H1 (cell line): ENCODE measurements at regions not wholly inside any gene's neighbourhood (a gene's known extent, or its start where the extent isn't known, plus 50 kb on each side); places are given as distances from the start of the nearest gene placed in this dataset.

Experiments
- CTCF ChIA-PET: fragments of 300-600 bp; sonication (Branson Sonifier 250); formaldehyde crosslinking; loops from one replicate; lab custom pipeline; 2021; ENCODE audit not compliant: partially characterized antibody; lab: Charles Lee
- POLR2A ChIA-PET: fragments of 300-600 bp; sonication (Branson Sonifier 250); formaldehyde crosslinking; loops from one replicate; lab custom pipeline; 2021; ENCODE audit warnings: inconsistent platforms; ENCODE audit not compliant: partially characterized antibody; lab: Charles Lee
- DNase-seq, 2 experiments: peaks; one replicate each; pipeline versions ENCODE4 v3.0.0 to v3.0.0-alpha.2; 2010 to 2022; ENCODE audit warnings: low spot score in 2 of 2, low read depth in 1 of 2, mixed read lengths in 1 of 2
- FAIRE-seq: peaks from 2 replicates; lab custom pipeline; 2011; peaks lifted over from hg19 to GRCh38; lab: Jason Lieb, UNC
- H2AFZ ChIP-seq: 2 replicates; pipeline ENCODE4 v1.8.1; 2012; ENCODE audit warnings: low read length, inconsistent platforms
- H2AK5ac ChIP-seq: 2 replicates; pipeline ENCODE4 v1.6.1; 2013; ENCODE audit warnings: low read depth, low read length
- H2BK120ac ChIP-seq: replicated peaks from 2 replicates; pipeline ENCODE3; 2013; ENCODE audit warnings: low read depth, low read length, inconsistent platforms
- H2BK12ac ChIP-seq: 2 replicates; pipeline ENCODE4 v1.6.1; 2013; ENCODE audit warnings: low read depth, low read length
- H2BK15ac ChIP-seq: 2 replicates; pipeline ENCODE4 v1.6.1; 2013; ENCODE audit warnings: low read length
- H2BK20ac ChIP-seq: 2 replicates; pipeline ENCODE4 v1.6.1; 2013; ENCODE audit warnings: low read length
- H2BK5ac ChIP-seq: 2 replicates; pipeline ENCODE4 v1.6.1; 2013; ENCODE audit warnings: low read depth, low read length
- H3K14ac ChIP-seq: 2 replicates; pipeline ENCODE4 v1.6.1; 2013; ENCODE audit warnings: inconsistent platforms; ENCODE audit not compliant: insufficient read length
- H3K18ac ChIP-seq: 2 replicates; pipeline ENCODE4 v1.6.1; 2013; ENCODE audit warnings: low read length; ENCODE audit errors: extremely low read depth
- H3K23ac ChIP-seq: 2 replicates; pipeline ENCODE4 v1.6.1; 2013; ENCODE audit warnings: inconsistent platforms; ENCODE audit not compliant: insufficient read length
- H3K23me2 ChIP-seq: 2 replicates; pipeline ENCODE4 v1.6.1; 2013; ENCODE audit warnings: low read depth, low read length
- H3K27ac ChIP-seq: 2 replicates; pipeline ENCODE4 v1.6.1; 2011; ENCODE audit warnings: low read depth, low read length, inconsistent platforms
- H3K27me3 ChIP-seq, 4 experiments: replicated peaks in 1 of 4; 1 replicate in 1 of 4; 2 replicates in 3 of 4; pipeline versions ENCODE4 v1.6.1 to v1.8.1; 2011 to 2013; ENCODE audit warnings: low read length in 3 of 4, mild to moderate bottlenecking in 3 of 4, inconsistent platforms in 2 of 4, mixed read lengths in 2 of 4, moderate library complexity in 1 of 4; ENCODE audit not compliant: control insufficient read depth in 3 of 4, insufficient read depth in 3 of 4; ENCODE audit errors: extremely low read depth in 1 of 4
- H3K36me3 ChIP-seq, 4 experiments: 2 replicates each; pipeline versions ENCODE4 v1.6.1 to v1.8.1; 2011 to 2013; ENCODE audit warnings: mild to moderate bottlenecking in 4 of 4, low read length in 3 of 4, moderate library complexity in 2 of 4, control low read depth in 1 of 4, inconsistent platforms in 1 of 4; ENCODE audit not compliant: insufficient read depth in 4 of 4, control insufficient read depth in 2 of 4
- H3K4ac ChIP-seq: replicated peaks from 2 replicates; pipeline ENCODE3; 2013; ENCODE audit warnings: low read length, low read depth, mixed read lengths, inconsistent platforms; ENCODE audit not compliant: insufficient read length
- H3K4me1 ChIP-seq, 4 experiments: replicated peaks in 1 of 4; 1 replicate in 1 of 4; 2 replicates in 3 of 4; pipeline versions ENCODE4 v1.6.1 to v1.8.1; 2011 to 2013; ENCODE audit warnings: low read length in 3 of 4, inconsistent platforms in 2 of 4, mixed read lengths in 1 of 4; ENCODE audit not compliant: insufficient read depth in 4 of 4, control insufficient read depth in 3 of 4
- H3K4me2 ChIP-seq, 2 experiments: 2 replicates each; pipeline versions ENCODE4 v1.6.1 to v1.8.1; 2011 to 2013; ENCODE audit warnings: low read depth in 2 of 2, low read length in 2 of 2, control low read depth in 1 of 2, inconsistent platforms in 1 of 2, mild to moderate bottlenecking in 1 of 2; ENCODE audit not compliant: insufficient read depth in 1 of 2
- H3K4me3 ChIP-seq, 4 experiments: fragments of 200-600, 300-600 bp in 1 of 4; sonication (generic), shearing (Covaris generic), sonication (Bioruptor Twin) in 1 of 4; 2 replicates each; pipeline versions ENCODE4 v1.5.1 to v1.8.1; 2011 to 2016; ENCODE audit warnings: low read length in 4 of 4, low read depth in 3 of 4, control low read depth in 2 of 4, inconsistent platforms in 2 of 4, mild to moderate bottlenecking in 2 of 4, mixed read lengths in 1 of 4, moderate library complexity in 1 of 4; ENCODE audit not compliant: insufficient read depth in 2 of 4; ENCODE audit errors: extremely low read depth in 1 of 4
- H3K56ac ChIP-seq: replicated peaks from 2 replicates; pipeline ENCODE3; 2013; ENCODE audit warnings: low read depth, mild to moderate bottlenecking, mixed read lengths, low read length, inconsistent platforms; ENCODE audit not compliant: insufficient read length
- H3K79me1 ChIP-seq: 2 replicates; pipeline ENCODE4 v1.6.1; 2013; ENCODE audit warnings: low read depth, low read length, control low read depth
- H3K79me2 ChIP-seq, 2 experiments: 2 replicates each; pipeline versions ENCODE4 v1.6.1 to v1.8.1; 2012 to 2013; ENCODE audit warnings: low read length in 2 of 2, mild to moderate bottlenecking in 2 of 2, inconsistent platforms in 1 of 2; ENCODE audit not compliant: insufficient read depth in 2 of 2, control insufficient read depth in 1 of 2
- H3K9ac ChIP-seq, 4 experiments: replicated peaks in 1 of 4; 1 replicate in 1 of 4; 2 replicates in 3 of 4; pipeline versions ENCODE4 v1.6.1 to v1.8.1; 2011 to 2013; ENCODE audit warnings: low read depth in 3 of 4, low read length in 3 of 4, control low read depth in 2 of 4, mild to moderate bottlenecking in 2 of 4, moderate library complexity in 2 of 4, inconsistent platforms in 1 of 4; ENCODE audit errors: extremely low read depth in 1 of 4
- H3K9me3 ChIP-seq, 2 experiments: 2 replicates each; pipeline versions ENCODE4 v1.6.1 to v1.8.1; 2012 to 2013; ENCODE audit warnings: mild to moderate bottlenecking in 2 of 2, moderate library complexity in 2 of 2, control low read depth in 1 of 2, inconsistent platforms in 1 of 2, low read depth in 1 of 2, low read length in 1 of 2, mixed read lengths in 1 of 2; ENCODE audit not compliant: insufficient read depth in 2 of 2
- H4K20me1 ChIP-seq, 2 experiments: replicated peaks in 1 of 2; 2 replicates each; pipeline versions ENCODE3 to v1.8.1; 2011 to 2013; ENCODE audit warnings: inconsistent platforms in 2 of 2, low read length in 2 of 2, mild to moderate bottlenecking in 1 of 2; ENCODE audit not compliant: insufficient read depth in 2 of 2, control insufficient read depth in 1 of 2
- H4K5ac ChIP-seq: 2 replicates; pipeline ENCODE4 v1.6.1; 2013; ENCODE audit warnings: low read length, low read depth, mixed read lengths, inconsistent platforms; ENCODE audit not compliant: insufficient read length
- H4K8ac ChIP-seq: 2 replicates; pipeline ENCODE4 v1.8.0; 2013; ENCODE audit warnings: mild to moderate bottlenecking, moderate library complexity, low read length, inconsistent platforms; ENCODE audit not compliant: insufficient read depth; ENCODE audit errors: extremely low read depth
- H4K91ac ChIP-seq: replicated peaks from 2 replicates; pipeline ENCODE3; 2013; ENCODE audit warnings: low read length, mixed read lengths, inconsistent platforms; ENCODE audit not compliant: insufficient read length
- ASH2L ChIP-seq: fragments of 200-600, 300-600 bp; sonication (generic); IDR thresholded peaks from one replicate; pipeline ENCODE4 v1.7.1; 2017; ENCODE audit warnings: low read length
- CREB1 ChIP-seq: IDR thresholded peaks from 2 replicates; pipeline ENCODE4 v1.6.1; 2012; ENCODE audit warnings: inconsistent platforms
- EZH2 ChIP-seq: fragments of 200-600 bp; sonication (generic); IDR thresholded peaks from 2 replicates; pipeline ENCODE4 v1.7.1; 2012; ENCODE audit warnings: low read depth, mild to moderate bottlenecking, moderate library complexity, low read length, inconsistent platforms; ENCODE audit not compliant: severe bottlenecking
- HDAC6 ChIP-seq: IDR thresholded peaks from one replicate; pipeline ENCODE4 v1.7.1; 2012; ENCODE audit warnings: low read depth, mild to moderate bottlenecking, inconsistent platforms, low read length, moderate library complexity
- JUN ChIP-seq: IDR thresholded peaks from 2 replicates; pipeline ENCODE4 v1.6.1; 2011; ENCODE audit warnings: low read depth, mild to moderate bottlenecking, improper control_type of control experiment, low read length
- JUND ChIP-seq: IDR thresholded peaks from 2 replicates; pipeline ENCODE4 v1.6.1; 2011; ENCODE audit warnings: mild to moderate bottlenecking, improper control_type of control experiment, low read length
- NRF1 ChIP-seq: IDR thresholded peaks from 2 replicates; pipeline ENCODE4 v1.6.1; 2011; ENCODE audit warnings: mild to moderate bottlenecking, low read depth, low read length, improper control_type of control experiment
- PHF8 ChIP-seq: fragments of 200-600 bp; sonication (generic); conservative IDR thresholded peaks from 2 replicates; pipeline ENCODE4 v1.7.1; 2012; ENCODE audit warnings: low read depth, mild to moderate bottlenecking, inconsistent platforms, low read length, moderate library complexity
- RNF2 ChIP-seq: fragments of 200-900, 300-1000 bp; sonication (generic); IDR thresholded peaks from 2 replicates; pipeline ENCODE4 v1.7.1; 2016; ENCODE audit warnings: borderline replicate concordance, low read depth, mild to moderate bottlenecking, antibody characterized with exemption, low read length; ENCODE audit not compliant: poor library complexity, severe bottlenecking; ENCODE audit errors: missing control alignments
- YY1 ChIP-seq: IDR thresholded peaks from 2 replicates; pipeline ENCODE4 v1.6.1; 2011; ENCODE audit warnings: low read depth, mild to moderate bottlenecking, low read length
- WGBS, 2 experiments: shearing (Covaris generic) in 1 of 2; methylation state at CpG; one replicate each; pipeline versions ENCODE4 v1.1.6 to v1.1.7; 2013 to 2015; ENCODE audit warnings: low lambda C conversion rate in 2 of 2, mixed read lengths in 2 of 2, inconsistent platforms in 1 of 2, low coverage in 1 of 2, missing lambda C conversion rate in 1 of 2; ENCODE audit not compliant: insufficient replicate concordance in 2 of 2, insufficient coverage in 1 of 2, insufficient read length in 1 of 2; ENCODE audit errors: extremely low coverage in 1 of 2, missing lambda C conversion rate in 1 of 2; 5-methylcytosine and 5-hydroxymethylcytosine counted together

DNA sequence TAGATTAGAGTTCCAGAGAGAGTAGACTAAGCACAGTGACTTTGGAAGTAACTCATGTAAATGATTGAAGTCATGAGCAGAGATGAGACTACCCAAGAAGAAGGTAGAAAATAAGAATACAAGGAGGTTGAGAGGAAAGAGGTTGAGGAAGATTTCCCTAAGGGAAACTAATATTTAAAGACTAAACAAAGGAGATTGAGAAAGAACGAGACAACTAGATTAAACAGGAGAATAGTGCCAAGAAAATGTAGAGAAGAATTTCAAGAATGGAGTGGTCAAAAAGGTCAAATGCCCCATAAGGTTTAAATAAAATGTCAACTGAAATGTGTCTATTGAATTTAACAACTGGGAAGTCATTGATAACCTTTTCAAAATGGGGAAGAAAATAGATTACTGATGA lies 59.0 kb downstream of the RPS29 start:
- ChIA-PET CTCF (interaction anchor here (0.6 to 1.4 kb wide), 3 partner anchors 35 to 64 kb away, joined by 3 to 4 read pairs (median 4); no protein-coding TSS in a partner anchor), POLR2A (interaction anchor here (1.1 to 1.3 kb wide), 2 partner anchors 9 to 56 kb away, joined by 3 to 4 read pairs; no protein-coding TSS in a partner anchor)
- DNase-seq (no peak), FAIRE-seq (no peak)
- H3K9me3 ChIP-seq, result no peaks in the 10 kb centered on the region
- no peak overlapping the region for H4K91ac ChIP-seq
- H2BK12ac ChIP-seq, result no peak overlapping the region
- no peak overlapping the region for H3K4me2 ChIP-seq
- TF ChIP-seq RNF2 (no peak), YY1 (no peak), EZH2 (no peak), NRF1 (no peak), CREB1 (no peak), JUND (no peak), JUN (no peak), ASH2L (no peak), HDAC6 (no peak), PHF8 (no peak)
- no peak overlapping the region for H2BK20ac ChIP-seq
- no peaks in the 10 kb centered on the region for H3K4me1 ChIP-seq
- H3K4me3 ChIP-seq, result no peak overlapping the region
- H3K18ac ChIP-seq, result no peak overlapping the region
- no peak overlapping the region for H2BK5ac ChIP-seq
- H4K20me1 ChIP-seq, result no peaks in the 10 kb centered on the region
- H3K4ac ChIP-seq, result no peak overlapping the region
- no peaks in the 10 kb centered on the region for H3K79me1 ChIP-seq
- H3K36me3 ChIP-seq, result no peaks in the 10 kb centered on the region; a peak in 1 of 8 replicates
- no peaks in the 10 kb centered on the region for H3K27me3 ChIP-seq
- H3K23me2 ChIP-seq, result 0 out of 2 replicates have a peak, but pooled peaks cover 2% of the 10 kb centered on the region
- H3K23ac ChIP-seq, result no peak overlapping the region
- H2BK120ac ChIP-seq, result no peak overlapping the region
- H2AFZ ChIP-seq, result no peak overlapping the region
- no peak overlapping the region for H3K9ac ChIP-seq
- no peak overlapping the region for H2AK5ac ChIP-seq
- no peak overlapping the region for H3K14ac ChIP-seq
- H4K8ac ChIP-seq, result no peak overlapping the region
- WGBS, 2 experiments, result 90% methylated on average over 1 of the region's 1 CpG; no CpG with 5 or more reads in 1 of the 2 experiments
- no peaks in the 10 kb centered on the region for H3K79me2 ChIP-seq
- no peak overlapping the region for H3K56ac ChIP-seq
- H3K27ac ChIP-seq, result no peak overlapping the region
- no peak overlapping the region for H2BK15ac ChIP-seq
- no peak overlapping the region for H4K5ac ChIP-seq
